ENCODE measurements at regions not wholly inside any gene's neighbourhood (a gene's known extent, or its start where the extent isn't known, plus 50 kb on each side); places are given as distances from the start of the nearest gene placed in this dataset.

GRCh38 chr6:166758136-166758704, 131.2 kb upstream of the RPS6KA2 start:
- no peak for TF ChIP-seq CTCF (IDR thresholded peaks at IDR 0.05; ENCODE audit: low read depth, low read length)
- H3K36me3 ChIP-seq: no peaks in the 10 kb centered on the region
- no peak overlapping the region for H3K4me3 ChIP-seq
- H3K27ac ChIP-seq: no peak overlapping the region
- H3K9me3 ChIP-seq (ENCODE audit: low read depth): no peaks in the 10 kb centered on the region
- no peaks in the 10 kb centered on the region for H3K27me3 ChIP-seq
- no peak for DNase-seq (ENCODE audit: low read depth in 1 of 2, low spot score in 1 of 2)
- H3K4me1 ChIP-seq (ENCODE audit: low read depth): peaks cover 17% of the 10 kb centered on the region

- Histone ChIP-seq H3K4me3 (no peak overlapping the region), H3K9me3 (ENCODE audit: low read depth) (no peaks in the 10 kb centered on the region), H3K27me3 (no peaks in the 10 kb centered on the region), H3K27ac (no peak overlapping the region), H3K4me1 (ENCODE audit: low read depth) (peaks cover 17% of the 10 kb centered on the region), H3K36me3 (no peaks in the 10 kb centered on the region)
- peak; percentile 35 to 41 for DNase-seq (ENCODE audit: low read depth in 1 of 2, low spot score in 1 of 2)
- no peak for TF ChIP-seq CTCF (IDR thresholded peaks at IDR 0.05; ENCODE audit: low read depth, low read length)
These were observed 130.4 kb upstream of the RPS6KA2 start for GRCh38 chr6:166757232-166758135.

GRCh38 chr6:166754218-166755030, 127.4 kb upstream of the RPS6KA2 start:
- no peaks in the 10 kb centered on the region for H3K36me3 ChIP-seq
- no peaks in the 10 kb centered on the region for H3K27me3 ChIP-seq
- H3K27ac ChIP-seq: no peak overlapping the region
- no peaks in the 10 kb centered on the region for H3K9me3 ChIP-seq (ENCODE audit: low read depth)
- peaks cover 23% of the 10 kb centered on the region for H3K4me1 ChIP-seq (ENCODE audit: low read depth)
- no peak overlapping the region for H3K4me3 ChIP-seq
- no peak for TF ChIP-seq CTCF (IDR thresholded peaks at IDR 0.05; ENCODE audit: low read depth, low read length)
- no peak for DNase-seq (ENCODE audit: low read depth in 1 of 2, low spot score in 1 of 2)

GRCh38 chr6:166752928-166753721, 126.1 kb upstream of the RPS6KA2 start:
- H3K27me3 ChIP-seq: no peaks in the 10 kb centered on the region
- no peak for TF ChIP-seq CTCF (IDR thresholded peaks at IDR 0.05; ENCODE audit: low read depth, low read length)
- no peaks in the 10 kb centered on the region for H3K36me3 ChIP-seq
- no peak overlapping the region for H3K4me3 ChIP-seq
- peaks cover 15% of the 10 kb centered on the region for H3K4me1 ChIP-seq (ENCODE audit: low read depth)
- DNase-seq (ENCODE audit: low read depth in 1 of 2, low spot score in 1 of 2): no peak
- H3K9me3 ChIP-seq (ENCODE audit: low read depth): no peaks in the 10 kb centered on the region
- H3K27ac ChIP-seq: no peak overlapping the region

- H3K4me3 ChIP-seq: no peak overlapping the region
- no peak for DNase-seq (ENCODE audit: low read depth in 1 of 2, low spot score in 1 of 2)
- no peak for TF ChIP-seq CTCF (IDR thresholded peaks at IDR 0.05; ENCODE audit: low read depth, low read length)
- peaks cover 7% of the 10 kb centered on the region for H3K4me1 ChIP-seq (ENCODE audit: low read depth)
- H3K27me3 ChIP-seq: no peaks in the 10 kb centered on the region
- H3K9me3 ChIP-seq (ENCODE audit: low read depth): no peaks in the 10 kb centered on the region
- no peaks in the 10 kb centered on the region for H3K36me3 ChIP-seq
- H3K27ac ChIP-seq: no peak overlapping the region
These were observed 125.0 kb upstream of the RPS6KA2 start for GRCh38 chr6:166752097-166752496.

All from cardiac muscle cell (in vitro differentiated cells and primary cell).